Inflammatory macrophage treated with lipopolysaccharide for 4 hours (primary cell): ENCODE measurements at regions not wholly inside any gene's neighbourhood (a gene's known extent, or its start where the extent isn't known, plus 50 kb on each side); places are given as distances from the start of the nearest gene placed in this dataset.

Experiments
- DNase-seq: peaks from one replicate; pipeline ENCODE4 v3.0.0-alpha.2; 2020

- no peak for DNase-seq
Observed at GRCh38 chr1:173403996-173404395, 73.1 kb upstream of the PRDX6 start.

DNA sequence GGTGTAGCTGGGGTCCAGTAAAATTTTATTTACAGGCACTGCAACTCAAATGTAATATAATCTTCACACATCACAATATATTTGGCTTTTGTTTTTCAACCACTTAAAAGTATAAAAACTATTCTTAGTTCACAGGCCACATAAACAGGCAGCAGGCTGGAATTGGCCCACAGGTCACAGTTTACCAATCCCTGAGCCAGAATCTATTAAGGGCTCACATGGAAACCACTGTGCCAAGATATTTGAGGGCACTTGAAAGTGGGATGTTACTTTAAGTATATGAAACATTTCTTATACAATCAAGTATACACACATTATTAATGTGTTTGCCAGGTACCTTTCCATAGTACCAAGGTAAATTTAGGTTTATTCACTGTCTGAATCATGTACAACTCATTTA lies 71.9 kb upstream of the PRDX6 start:
- DNase-seq: no peak

- peak; percentile 31 for DNase-seq
Observed at GRCh38 chr1:173405834-173406233, 71.3 kb upstream of the PRDX6 start.

GRCh38 chr1:173406783-173407230 lies 70.3 kb upstream of the PRDX6 start:
- DNase-seq: peak; percentile 20

GRCh38 chr1:173407846-173408245 lies 69.3 kb upstream of the PRDX6 start:
- no peak for DNase-seq

GRCh38 chr1:173408886-173409285 lies 68.2 kb upstream of the PRDX6 start:
- DNase-seq: no peak

DNA sequence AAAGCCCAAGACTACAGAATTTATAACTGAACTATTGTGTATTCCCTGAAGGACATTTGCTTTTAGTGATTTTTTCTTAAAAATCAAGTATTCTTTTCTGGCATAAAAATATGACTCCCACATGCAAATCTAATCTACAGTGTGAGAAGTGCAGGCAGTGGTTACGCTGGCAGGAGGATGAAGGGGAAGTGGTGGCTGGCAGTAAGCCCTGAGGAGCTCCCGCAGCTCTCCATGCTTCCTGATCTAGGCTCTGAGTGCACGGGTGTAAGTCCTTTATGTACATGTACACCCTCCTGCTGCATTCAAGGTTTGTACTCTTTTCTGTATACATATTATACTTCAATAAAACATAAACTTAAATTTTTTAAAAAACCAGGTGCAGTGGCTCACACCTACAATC lies 67.5 kb upstream of the PRDX6 start:
- DNase-seq: peak; percentile 87

GRCh38 chr1:173410133-173410793 lies 66.9 kb upstream of the PRDX6 start:
- DNase-seq: peak; percentile 31

GRCh38 chr1:173410794-173411236 lies 66.3 kb upstream of the PRDX6 start:
- peak; percentile 81 for DNase-seq

- peak; percentile 53 for DNase-seq
Observed at GRCh38 chr1:173411835-173412742, 65.0 kb upstream of the PRDX6 start.

- peak; percentile 27 for DNase-seq
Observed at GRCh38 chr1:173413271-173413707, 63.8 kb upstream of the PRDX6 start.

- DNase-seq: peak; percentile 32
Observed at GRCh38 chr1:173414136-173414535, 63.0 kb upstream of the PRDX6 start.

DNA sequence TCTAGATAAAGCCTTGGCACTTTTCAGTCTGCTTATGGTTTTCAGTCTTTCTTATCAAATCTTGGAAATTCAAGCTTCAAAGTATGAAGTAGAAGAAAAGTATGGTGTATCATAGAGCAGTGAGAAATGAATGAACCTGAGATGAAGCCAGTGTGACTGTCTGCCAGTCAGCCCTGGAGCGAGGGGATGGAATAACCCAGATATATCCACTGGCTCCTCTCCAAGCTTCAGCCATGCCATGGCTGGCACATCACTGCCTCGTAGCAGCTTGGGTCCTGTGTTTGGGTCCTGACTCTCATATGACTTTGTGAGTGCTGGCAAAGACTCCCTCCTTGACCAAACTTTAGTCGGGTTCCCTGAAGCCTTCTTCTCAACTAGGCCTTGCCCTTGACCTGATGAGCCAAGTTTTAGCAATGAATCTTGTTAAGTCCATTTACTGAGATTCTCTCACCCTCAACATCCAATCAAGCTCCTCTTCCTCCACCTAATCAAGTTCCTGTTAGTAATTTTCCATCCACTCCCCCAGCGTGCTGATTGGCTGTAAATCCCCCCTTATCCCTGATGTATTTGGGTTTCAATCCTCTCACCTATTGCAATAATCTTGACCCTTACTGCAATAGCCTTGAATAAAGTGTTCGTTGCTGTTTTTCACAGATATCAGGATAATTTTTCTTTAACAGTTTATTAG lies 62.5 kb upstream of the PRDX6 start:
- DNase-seq: no peak

DNA sequence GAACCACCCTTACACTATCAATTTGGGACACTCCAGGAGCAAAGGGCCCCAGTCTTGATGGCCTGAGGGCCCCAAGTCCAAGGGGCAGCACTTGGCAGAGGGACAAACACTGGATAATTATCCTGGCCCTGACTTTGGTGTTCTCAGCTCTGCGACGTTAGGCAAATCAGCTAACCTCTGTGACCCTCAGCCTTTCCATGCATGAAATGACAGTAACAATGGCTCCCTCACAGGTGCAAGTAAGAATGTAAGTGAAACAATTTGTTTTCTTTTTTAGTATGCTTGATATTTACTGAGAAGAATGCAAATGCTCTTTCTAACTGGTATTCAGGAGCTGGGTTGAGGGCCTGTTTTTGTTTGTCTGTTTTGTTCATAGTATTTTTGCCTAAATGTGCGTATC lies 61.6 kb upstream of the PRDX6 start:
- no peak for DNase-seq

DNA sequence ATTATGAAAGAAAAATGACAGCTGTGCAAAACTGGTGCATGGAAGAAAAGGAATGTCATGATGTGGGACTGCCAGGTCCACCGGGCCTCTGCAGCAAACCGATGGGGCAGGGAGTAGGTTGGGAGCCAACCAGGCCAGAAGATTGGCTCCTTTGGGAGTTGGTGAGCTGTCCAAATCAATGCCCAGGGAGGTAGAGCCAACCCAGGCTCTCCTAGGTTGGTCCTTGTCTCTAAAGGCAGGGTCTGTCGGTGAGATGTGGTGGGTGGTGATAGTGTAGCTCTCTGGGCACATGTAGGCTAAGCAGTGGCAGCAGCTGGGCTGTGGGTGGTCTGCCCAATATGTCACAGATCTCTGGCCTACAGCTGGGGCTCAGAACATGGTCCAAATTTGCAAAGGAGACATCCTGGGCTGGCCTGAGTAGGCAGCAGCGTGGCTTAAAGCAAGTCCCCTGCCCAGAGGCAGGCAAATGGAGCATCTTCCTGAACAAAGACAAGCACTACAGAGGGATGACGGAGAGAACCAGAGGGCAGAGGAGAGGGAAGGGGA lies 61.2 kb upstream of the PRDX6 start:
- DNase-seq: no peak

GRCh38 chr1:173417563-173417962 lies 59.6 kb upstream of the PRDX6 start:
- DNase-seq: no peak

DNA sequence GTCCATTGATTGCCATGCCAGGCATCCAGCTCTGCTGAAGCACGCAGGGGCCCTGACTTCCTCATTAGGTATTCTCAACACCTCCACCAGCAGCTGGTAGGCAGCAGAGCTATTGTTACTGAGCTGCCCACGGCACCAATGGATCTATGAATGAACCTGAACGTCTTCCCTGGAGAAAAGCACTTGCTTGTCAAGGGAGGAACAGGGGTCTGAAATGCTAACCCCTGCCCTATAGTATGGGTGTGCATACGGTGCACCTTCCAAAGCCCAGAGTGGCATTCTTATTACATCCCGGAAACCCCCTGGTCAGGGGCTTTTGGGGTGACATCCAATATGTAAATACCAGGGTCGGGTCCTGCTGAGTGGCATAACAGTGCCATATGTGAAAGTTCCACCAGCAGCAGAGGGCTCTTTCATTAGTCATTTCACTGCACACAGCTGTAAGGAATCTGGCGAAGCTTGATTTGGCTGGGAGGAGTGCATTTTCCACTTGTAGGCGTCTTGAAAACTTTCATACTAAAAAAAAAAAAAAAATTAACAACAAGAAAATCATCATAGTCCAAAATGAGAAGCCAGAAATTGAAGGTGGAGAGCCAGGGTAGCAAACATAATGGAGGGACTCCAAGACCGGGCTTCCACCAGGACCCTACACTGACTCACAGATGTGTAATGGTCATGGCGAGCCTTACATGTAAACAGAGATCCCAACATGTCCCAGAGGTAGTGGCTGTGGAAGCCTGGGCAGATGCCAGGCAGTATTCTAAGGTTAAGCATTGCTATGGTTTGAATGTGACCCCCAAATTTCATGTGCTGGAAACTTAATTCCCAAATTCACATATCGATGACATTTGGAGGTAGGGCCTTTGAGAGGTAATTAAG lies 58.8 kb upstream of the PRDX6 start:
- DNase-seq: no peak

GRCh38 chr1:173420330-173420806 lies 56.8 kb upstream of the PRDX6 start:
- peak; percentile 75 for DNase-seq

DNA sequence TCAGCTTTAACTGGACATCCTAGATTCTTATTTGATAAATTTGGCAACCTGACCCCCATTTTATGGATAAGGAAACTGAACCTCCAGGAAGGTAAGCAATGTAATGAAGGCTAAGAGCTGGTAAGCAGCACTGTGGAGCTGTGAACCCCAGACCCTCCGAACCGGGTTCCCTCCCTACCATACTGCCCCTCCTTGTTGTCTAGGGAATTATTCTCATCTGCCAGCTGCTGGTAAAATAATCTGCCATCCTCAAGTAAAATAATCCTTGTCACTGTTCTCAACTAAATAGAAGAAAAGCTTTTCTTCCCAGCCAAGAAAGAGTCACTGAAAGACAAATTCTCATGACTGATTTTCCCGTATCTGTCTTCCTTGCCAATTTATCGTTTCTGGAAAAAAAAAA lies 55.8 kb upstream of the PRDX6 start:
- DNase-seq: no peak

GRCh38 chr1:173421789-173422188 lies 55.3 kb upstream of the PRDX6 start:
- DNase-seq: no peak

DNA sequence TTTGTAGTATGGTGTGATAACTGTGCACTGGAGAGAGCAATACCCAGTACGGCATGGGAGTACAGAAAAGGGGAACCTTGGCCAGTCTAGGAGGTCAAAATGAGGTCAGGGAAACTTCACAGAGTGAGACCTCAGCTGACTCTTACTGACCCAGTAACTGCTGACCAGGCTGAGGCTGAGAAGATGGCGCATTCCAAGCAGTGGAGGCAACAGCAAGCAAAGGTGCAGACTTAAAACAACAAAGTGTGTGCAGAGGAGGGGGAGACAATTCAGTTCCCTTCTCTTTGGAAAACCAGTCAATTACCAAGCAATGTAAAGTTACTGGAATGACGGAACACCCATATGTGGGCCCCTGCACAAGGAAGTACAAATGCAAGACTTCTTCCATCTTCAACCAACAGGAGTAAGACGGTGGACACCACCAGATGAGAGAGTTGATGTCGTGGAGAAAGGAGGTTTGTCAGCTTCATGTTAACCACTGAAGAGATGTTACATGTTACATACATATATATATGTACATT lies 54.6 kb upstream of the PRDX6 start:
- DNase-seq: peak; percentile 92

GRCh38 chr1:173423291-173423690 lies 53.8 kb upstream of the PRDX6 start:
- DNase-seq: peak; percentile 64
